Endothelial cell of umbilical vein (primary cell): ENCODE measurements at regions not wholly inside any gene's neighbourhood (a gene's known extent, or its start where the extent isn't known, plus 50 kb on each side); places are given as distances from the start of the nearest gene placed in this dataset.

Source experiments
- BruUV-seq: library from RNA; stranded (reverse); fragments of 400-500 nt; replicated peaks from 2 replicates; lab custom pipeline; 2021; lab: Mats Ljungman, UMichigan
- CTCF ChIA-PET: fragments of 300-600, 350-600 bp; sonication (Branson Sonifier 250); formaldehyde crosslinking; loops from one replicate; lab custom pipeline; 2021; ENCODE audit warnings: antibody characterized with exemption, inconsistent platforms; lab: Charles Lee
- POLR2A ChIA-PET: fragments of 300-600, 350-600 bp; sonication (Branson Sonifier 250); formaldehyde crosslinking; loops from one replicate; lab custom pipeline; 2021; ENCODE audit warnings: antibody characterized with exemption, inconsistent platforms; lab: Charles Lee
- DNase-seq: peaks from one replicate; pipeline ENCODE4 v3.0.0-alpha.2; 2011; ENCODE audit warnings: low read depth, low spot score
- FAIRE-seq: peaks from 2 replicates; lab custom pipeline; 2011; peaks lifted over from hg19 to GRCh38; lab: Jason Lieb, UNC
- H2AFZ ChIP-seq: 2 replicates; pipeline ENCODE4 v1.6.0; 2012; ENCODE audit warnings: low read depth, low read length, control low read depth, inconsistent platforms
- H3K27ac ChIP-seq: 2 replicates; pipeline ENCODE4 v1.5.1; 2011; ENCODE audit warnings: low read depth, mild to moderate bottlenecking, control low read depth, low read length, moderate library complexity; ENCODE audit not compliant: insufficient read depth
- H3K27me3 ChIP-seq, 2 experiments: 2 replicates each; pipeline versions ENCODE4 v1.6.0 to v1.6.1; 2011; ENCODE audit warnings: low read length in 2 of 2, mixed read lengths in 1 of 2; ENCODE audit not compliant: control insufficient read depth in 2 of 2, insufficient read depth in 2 of 2
- H3K36me3 ChIP-seq, 2 experiments: 2 replicates in 1 of 2; 3 replicates in 1 of 2; pipeline ENCODE4 v1.5.1; 2011; ENCODE audit warnings: low read length in 2 of 2, mild to moderate bottlenecking in 1 of 2, moderate library complexity in 1 of 2; ENCODE audit not compliant: control insufficient read depth in 2 of 2, insufficient read depth in 2 of 2; ENCODE audit errors: extremely low read depth in 1 of 2
- H3K4me1 ChIP-seq: 3 replicates; pipeline ENCODE4 v1.5.1; 2011; ENCODE audit warnings: mild to moderate bottlenecking, low read length; ENCODE audit not compliant: control insufficient read depth, insufficient read depth; ENCODE audit errors: extremely low read depth
- H3K4me2 ChIP-seq: 2 replicates; pipeline ENCODE4 v1.6.1; 2011; ENCODE audit warnings: low read length, control low read depth, mixed read lengths; ENCODE audit not compliant: insufficient read depth
- H3K4me3 ChIP-seq, 3 experiments: fragments of 200-600 bp in 1 of 3; sonication (generic), shearing (Covaris generic) in 1 of 3; replicated peaks in 1 of 3; 2 replicates each; pipeline ENCODE4 v1.5.1; 2011 to 2016; ENCODE audit warnings: control low read depth in 3 of 3, low read length in 3 of 3, mild to moderate bottlenecking in 2 of 3, inconsistent platforms in 1 of 3, low read depth in 1 of 3, moderate library complexity in 1 of 3; ENCODE audit not compliant: insufficient read depth in 1 of 3
- H3K79me2 ChIP-seq: 2 replicates; pipeline ENCODE4 v1.6.0; 2012; ENCODE audit warnings: low read length, inconsistent platforms; ENCODE audit not compliant: control insufficient read depth, insufficient read depth
- H3K9ac ChIP-seq: replicated peaks from 2 replicates; pipeline ENCODE3; 2011; ENCODE audit warnings: low read length, control low read depth; ENCODE audit not compliant: insufficient read depth; ENCODE audit errors: extremely low read depth
- H3K9me1 ChIP-seq: replicated peaks from 3 replicates; pipeline ENCODE4 v1.6.0; 2011; ENCODE audit warnings: mild to moderate bottlenecking, low read length; ENCODE audit not compliant: control insufficient read depth, insufficient read depth; ENCODE audit errors: extremely low read depth
- H3K9me3 ChIP-seq: replicated peaks from 2 replicates; pipeline ENCODE4 v1.5.1; 2012; ENCODE audit warnings: low read length, inconsistent platforms; ENCODE audit not compliant: control insufficient read depth, insufficient read depth
- H4K20me1 ChIP-seq: replicated peaks from 2 replicates; pipeline ENCODE3; 2011; ENCODE audit warnings: mild to moderate bottlenecking, low read length; ENCODE audit not compliant: control insufficient read depth, insufficient read depth; ENCODE audit errors: extremely low read depth
- CTCF ChIP-seq, 2 donors: IDR thresholded peaks; 1 replicate in 1 of 2; 2 replicates in 1 of 2; pipeline ENCODE4 v1.5.1; 2011; ENCODE audit warnings: low read length in 2 of 2, mild to moderate bottlenecking in 2 of 2, moderate library complexity in 2 of 2, control low read depth in 1 of 2, inconsistent platforms in 1 of 2, low read depth in 1 of 2; ENCODE audit not compliant: insufficient read depth in 1 of 2; ENCODE audit errors: extremely low read depth in 1 of 2
- EZH2 ChIP-seq: IDR thresholded peaks from 2 replicates; pipeline ENCODE4 v1.6.1; 2012; ENCODE audit warnings: borderline replicate concordance, low read depth, mild to moderate bottlenecking, moderate library complexity, low read length, inconsistent platforms; ENCODE audit not compliant: severe bottlenecking
- FOS ChIP-seq: IDR thresholded peaks from 2 replicates; pipeline ENCODE4 v1.6.1; 2011; ENCODE audit warnings: mild to moderate bottlenecking, low read length, moderate library complexity, borderline replicate concordance; ENCODE audit not compliant: insufficient read depth
- GATA2 ChIP-seq: IDR thresholded peaks from 2 replicates; pipeline ENCODE4 v1.7.0; 2011; ENCODE audit warnings: low read depth, mild to moderate bottlenecking, moderate library complexity, mixed read lengths, low read length; ENCODE audit not compliant: insufficient read length, insufficient read depth
- JUN ChIP-seq: IDR thresholded peaks from 2 replicates; pipeline ENCODE4 v1.6.1; 2011; ENCODE audit warnings: borderline replicate concordance, low read depth; ENCODE audit not compliant: insufficient read length, insufficient read depth
- MAX ChIP-seq: IDR thresholded peaks from 2 replicates; pipeline ENCODE4 v1.6.1; 2011; ENCODE audit not compliant: insufficient read depth, insufficient read length
- MYC ChIP-seq: IDR thresholded peaks from one replicate; pipeline ENCODE4 v1.6.1; 2011; ENCODE audit warnings: mild to moderate bottlenecking, low read depth, low read length
- POLR2A ChIP-seq: IDR thresholded peaks from 2 replicates; pipeline ENCODE4 v1.6.1; 2012; ENCODE audit warnings: low read depth, mild to moderate bottlenecking, control low read depth, low read length
- POLR2AphosphoS5 ChIP-seq: IDR thresholded peaks from 2 replicates; pipeline ENCODE4 v1.6.1; 2012; ENCODE audit warnings: low read depth, mild to moderate bottlenecking, control low read depth, low read length, moderate library complexity; ENCODE audit not compliant: insufficient read depth
- dilution Hi-C: fragments of 300-500 bp; cut with MboI; formaldehyde crosslinking; loops from one replicate; pipeline ENCODE4 v1.15.0; 2019; ENCODE audit warnings: low sequenced_read_pairs; ENCODE audit not compliant: extremely low pct_ligation_motif_present
- intact Hi-C: fragments of 100-400 bp; cut with micrococcal nuclease; formaldehyde crosslinking; loops from one replicate; pipeline ENCODE4 v1.10.0; 2022

GRCh38 chr2:21643180-21643579, 519.4 kb downstream of the TDRD15 start:
- TF ChIP-seq POLR2AphosphoS5 (no peak), POLR2A (no peak), MAX (no peak), JUN (no peak), MYC (no peak), GATA2 (no peak), EZH2 (no peak), CTCF (IDR thresholded peaks at IDR 0.05; ENCODE audit: extremely low read depth in 1 of 2, insufficient read depth in 1 of 2, low read depth in 1 of 2, low read length in 2 of 2) (no peak), FOS (no peak)
- no peak for DNase-seq
- Histone ChIP-seq H3K36me3 (no peaks in the 10 kb centered on the region), H3K4me2 (no peak overlapping the region), H3K79me2 (no peaks in the 10 kb centered on the region), H2AFZ (no peak overlapping the region), H3K4me1 (no peaks in the 10 kb centered on the region), H3K9me3 (peaks cover 6% of the 10 kb centered on the region), H3K9ac (no peak overlapping the region), H3K27ac (no peak overlapping the region), H4K20me1 (no peaks in the 10 kb centered on the region), H3K27me3 (no peaks in the 10 kb centered on the region), H3K9me1 (no peaks in the 10 kb centered on the region), H3K4me3 (no peak overlapping the region)
- CTCF ChIA-PET, result no interaction called here
- no TSS peak for BruUV-seq
- no peak for FAIRE-seq
- dilution Hi-C loops (no loop called here), intact Hi-C loops (no loop called here)
- POLR2A ChIA-PET, result no interaction called here
